ENCODE measurements at regions not wholly inside any gene's neighbourhood (a gene's known extent, or its start where the extent isn't known, plus 50 kb on each side); places are given as distances from the start of the nearest gene placed in this dataset.

DNA sequence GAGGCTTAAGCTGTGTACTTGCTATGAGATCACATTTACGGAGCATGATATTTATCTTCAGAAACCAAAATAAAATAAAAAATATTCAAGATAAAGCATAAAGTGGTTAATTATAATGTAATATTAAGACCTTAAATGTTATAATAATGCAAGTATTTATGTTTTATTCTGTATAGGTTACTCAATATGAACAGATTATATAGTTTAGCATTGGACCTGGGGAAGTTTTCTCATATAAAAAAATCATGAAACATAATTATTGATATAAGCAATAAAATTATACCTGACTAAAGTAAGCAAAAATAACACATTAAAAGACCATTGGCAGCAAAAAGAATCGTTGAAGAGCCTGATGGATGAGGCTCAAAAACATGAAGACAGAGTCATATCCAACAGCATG lies 516.2 kb downstream of the SLC16A7 start:
- TF ChIP-seq, protein P1, sequence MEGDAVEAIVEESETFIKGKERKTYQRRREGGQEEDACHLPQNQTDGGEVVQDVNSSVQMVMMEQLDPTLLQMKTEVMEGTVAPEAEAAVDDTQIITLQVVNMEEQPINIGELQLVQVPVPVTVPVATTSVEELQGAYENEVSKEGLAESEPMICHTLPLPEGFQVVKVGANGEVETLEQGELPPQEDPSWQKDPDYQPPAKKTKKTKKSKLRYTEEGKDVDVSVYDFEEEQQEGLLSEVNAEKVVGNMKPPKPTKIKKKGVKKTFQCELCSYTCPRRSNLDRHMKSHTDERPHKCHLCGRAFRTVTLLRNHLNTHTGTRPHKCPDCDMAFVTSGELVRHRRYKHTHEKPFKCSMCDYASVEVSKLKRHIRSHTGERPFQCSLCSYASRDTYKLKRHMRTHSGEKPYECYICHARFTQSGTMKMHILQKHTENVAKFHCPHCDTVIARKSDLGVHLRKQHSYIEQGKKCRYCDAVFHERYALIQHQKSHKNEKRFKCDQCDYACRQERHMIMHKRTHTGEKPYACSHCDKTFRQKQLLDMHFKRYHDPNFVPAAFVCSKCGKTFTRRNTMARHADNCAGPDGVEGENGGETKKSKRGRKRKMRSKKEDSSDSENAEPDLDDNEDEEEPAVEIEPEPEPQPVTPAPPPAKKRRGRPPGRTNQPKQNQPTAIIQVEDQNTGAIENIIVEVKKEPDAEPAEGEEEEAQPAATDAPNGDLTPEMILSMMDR (IDR thresholded peaks at IDR 0.05): no peak
- TF ChIP-seq, protein P2, sequence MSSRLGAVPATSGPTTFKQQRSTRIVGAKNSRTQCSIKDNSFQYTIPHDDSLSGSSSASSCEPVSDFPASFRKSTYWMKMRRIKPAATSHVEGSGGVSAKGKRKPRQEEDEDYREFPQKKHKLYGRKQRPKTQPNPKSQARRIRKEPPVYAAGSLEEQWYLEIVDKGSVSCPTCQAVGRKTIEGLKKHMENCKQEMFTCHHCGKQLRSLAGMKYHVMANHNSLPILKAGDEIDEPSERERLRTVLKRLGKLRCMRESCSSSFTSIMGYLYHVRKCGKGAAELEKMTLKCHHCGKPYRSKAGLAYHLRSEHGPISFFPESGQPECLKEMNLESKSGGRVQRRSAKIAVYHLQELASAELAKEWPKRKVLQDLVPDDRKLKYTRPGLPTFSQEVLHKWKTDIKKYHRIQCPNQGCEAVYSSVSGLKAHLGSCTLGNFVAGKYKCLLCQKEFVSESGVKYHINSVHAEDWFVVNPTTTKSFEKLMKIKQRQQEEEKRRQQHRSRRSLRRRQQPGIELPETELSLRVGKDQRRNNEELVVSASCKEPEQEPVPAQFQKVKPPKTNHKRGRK (CRISPR knock-in tag; IDR thresholded peaks at IDR 0.05; ENCODE audit: borderline replicate concordance): no peak
- TF ChIP-seq ZNF263 (CRISPR knock-in tag; IDR thresholded peaks at IDR 0.05; ENCODE audit: low read depth): no peak
